GM23338 (cell line): ENCODE measurements at regions not wholly inside any gene's neighbourhood (a gene's known extent, or its start where the extent isn't known, plus 50 kb on each side); places are given as distances from the start of the nearest gene placed in this dataset.

Source experiments
- CREB1 ChIP-seq: fragments of 250-450 bp; sonication (Bioruptor Pico); IDR thresholded peaks from 2 replicates; pipeline ENCODE4 v1.5.0; 2020; ENCODE audit warnings: low read depth, mild to moderate bottlenecking, moderate library complexity
- EZH2 ChIP-seq: fragments of 200-600 bp; sonication (generic); IDR thresholded peaks from one replicate; pipeline ENCODE4 v1.8.0; 2017; ENCODE audit warnings: antibody characterized with exemption, mild to moderate bottlenecking, low read depth; ENCODE audit not compliant: unreplicated experiment
- EZH2phosphoT487 ChIP-seq: fragments of 200-600 bp; sonication (generic); IDR thresholded peaks from one replicate; pipeline ENCODE4 v1.8.1; 2018; ENCODE audit warnings: antibody characterized with exemption; ENCODE audit not compliant: unreplicated experiment
- JUNB ChIP-seq: IDR thresholded peaks from one replicate; pipeline ENCODE4 v1.6.1; 2016; ENCODE audit warnings: antibody characterized with exemption; ENCODE audit not compliant: unreplicated experiment
- NANOG ChIP-seq: IDR thresholded peaks from 2 replicates; pipeline ENCODE4 v1.6.1; 2016; ENCODE audit warnings: antibody characterized with exemption, borderline replicate concordance
- POLR2AphosphoS5 ChIP-seq: IDR thresholded peaks from 2 replicates; pipeline ENCODE4 v1.6.1; 2016; ENCODE audit warnings: antibody characterized with exemption, low read depth
- TF ChIP-seq, protein P1 (sequence below), 2 experiments: fragments of 200-600 bp in 1 of 2; sonication (generic) in 1 of 2; conservative IDR thresholded peaks; 2 replicates each; pipeline versions ENCODE4 v1.5.1 to v1.6.1; 2016 to 2017; ENCODE audit warnings: antibody characterized with exemption in 2 of 2, low read depth in 2 of 2, mild to moderate bottlenecking in 2 of 2, moderate library complexity in 1 of 2
- TF ChIP-seq, protein P2 (sequence below): IDR thresholded peaks from one replicate; pipeline ENCODE4 v1.6.1; 2018; ENCODE audit warnings: antibody characterized with exemption; ENCODE audit not compliant: unreplicated experiment

DNA sequence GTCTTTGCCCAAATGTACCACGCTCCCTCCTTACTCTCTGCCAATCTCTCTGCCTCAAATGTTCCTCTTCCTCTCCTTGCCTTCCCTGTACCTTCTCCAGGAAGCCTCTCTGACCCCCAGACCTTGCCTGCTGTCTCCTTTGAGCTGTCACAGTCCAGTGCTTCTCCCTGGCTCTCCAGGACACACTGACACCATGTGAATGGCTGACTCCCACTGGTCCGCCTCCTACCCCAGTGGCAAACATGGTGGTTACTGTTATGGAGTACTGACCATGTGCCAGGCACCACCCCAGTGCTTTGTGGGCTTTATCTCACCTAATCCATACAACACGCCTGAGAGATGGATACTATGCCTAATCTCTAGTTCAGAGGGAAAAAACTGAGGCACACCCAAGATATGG, 141.9 kb downstream of the TPRA1 start:
- TF ChIP-seq, protein P1, sequence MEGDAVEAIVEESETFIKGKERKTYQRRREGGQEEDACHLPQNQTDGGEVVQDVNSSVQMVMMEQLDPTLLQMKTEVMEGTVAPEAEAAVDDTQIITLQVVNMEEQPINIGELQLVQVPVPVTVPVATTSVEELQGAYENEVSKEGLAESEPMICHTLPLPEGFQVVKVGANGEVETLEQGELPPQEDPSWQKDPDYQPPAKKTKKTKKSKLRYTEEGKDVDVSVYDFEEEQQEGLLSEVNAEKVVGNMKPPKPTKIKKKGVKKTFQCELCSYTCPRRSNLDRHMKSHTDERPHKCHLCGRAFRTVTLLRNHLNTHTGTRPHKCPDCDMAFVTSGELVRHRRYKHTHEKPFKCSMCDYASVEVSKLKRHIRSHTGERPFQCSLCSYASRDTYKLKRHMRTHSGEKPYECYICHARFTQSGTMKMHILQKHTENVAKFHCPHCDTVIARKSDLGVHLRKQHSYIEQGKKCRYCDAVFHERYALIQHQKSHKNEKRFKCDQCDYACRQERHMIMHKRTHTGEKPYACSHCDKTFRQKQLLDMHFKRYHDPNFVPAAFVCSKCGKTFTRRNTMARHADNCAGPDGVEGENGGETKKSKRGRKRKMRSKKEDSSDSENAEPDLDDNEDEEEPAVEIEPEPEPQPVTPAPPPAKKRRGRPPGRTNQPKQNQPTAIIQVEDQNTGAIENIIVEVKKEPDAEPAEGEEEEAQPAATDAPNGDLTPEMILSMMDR (conservative IDR thresholded peaks at IDR 0.05; ENCODE audit: low read depth in 2 of 2) = no peak
- TF ChIP-seq JUNB (no peak), EZH2 (no peak), POLR2AphosphoS5 (no peak), NANOG (no peak), CREB1 (no peak), EZH2phosphoT487 (no peak)
- TF ChIP-seq, protein P2, sequence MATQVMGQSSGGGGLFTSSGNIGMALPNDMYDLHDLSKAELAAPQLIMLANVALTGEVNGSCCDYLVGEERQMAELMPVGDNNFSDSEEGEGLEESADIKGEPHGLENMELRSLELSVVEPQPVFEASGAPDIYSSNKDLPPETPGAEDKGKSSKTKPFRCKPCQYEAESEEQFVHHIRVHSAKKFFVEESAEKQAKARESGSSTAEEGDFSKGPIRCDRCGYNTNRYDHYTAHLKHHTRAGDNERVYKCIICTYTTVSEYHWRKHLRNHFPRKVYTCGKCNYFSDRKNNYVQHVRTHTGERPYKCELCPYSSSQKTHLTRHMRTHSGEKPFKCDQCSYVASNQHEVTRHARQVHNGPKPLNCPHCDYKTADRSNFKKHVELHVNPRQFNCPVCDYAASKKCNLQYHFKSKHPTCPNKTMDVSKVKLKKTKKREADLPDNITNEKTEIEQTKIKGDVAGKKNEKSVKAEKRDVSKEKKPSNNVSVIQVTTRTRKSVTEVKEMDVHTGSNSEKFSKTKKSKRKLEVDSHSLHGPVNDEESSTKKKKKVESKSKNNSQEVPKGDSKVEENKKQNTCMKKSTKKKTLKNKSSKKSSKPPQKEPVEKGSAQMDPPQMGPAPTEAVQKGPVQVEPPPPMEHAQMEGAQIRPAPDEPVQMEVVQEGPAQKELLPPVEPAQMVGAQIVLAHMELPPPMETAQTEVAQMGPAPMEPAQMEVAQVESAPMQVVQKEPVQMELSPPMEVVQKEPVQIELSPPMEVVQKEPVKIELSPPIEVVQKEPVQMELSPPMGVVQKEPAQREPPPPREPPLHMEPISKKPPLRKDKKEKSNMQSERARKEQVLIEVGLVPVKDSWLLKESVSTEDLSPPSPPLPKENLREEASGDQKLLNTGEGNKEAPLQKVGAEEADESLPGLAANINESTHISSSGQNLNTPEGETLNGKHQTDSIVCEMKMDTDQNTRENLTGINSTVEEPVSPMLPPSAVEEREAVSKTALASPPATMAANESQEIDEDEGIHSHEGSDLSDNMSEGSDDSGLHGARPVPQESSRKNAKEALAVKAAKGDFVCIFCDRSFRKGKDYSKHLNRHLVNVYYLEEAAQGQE = no peak
